Prostate gland (tissue), 2 donors: ENCODE measurements at regions not wholly inside any gene's neighbourhood (a gene's known extent, or its start where the extent isn't known, plus 50 kb on each side); places are given as distances from the start of the nearest gene placed in this dataset.

Experiments
- DNase-seq: peaks from one replicate; pipeline ENCODE4 v3.0.0-alpha.2; 2019; ENCODE audit warnings: low spot score
- H3K27ac ChIP-seq, 2 donors: fragments of 200-600 bp; sonication (generic); 2 replicates each; pipeline ENCODE4 v1.5.1; 2017 to 2019
- H3K27me3 ChIP-seq: fragments of 200-600 bp; sonication (generic); replicated peaks from 2 replicates; pipeline ENCODE4 v1.5.1; 2019; ENCODE audit not compliant: insufficient read depth
- H3K36me3 ChIP-seq, 2 donors: fragments of 200-600 bp; sonication (generic); 1 replicate in 1 of 2; 2 replicates in 1 of 2; pipeline versions ENCODE4 v1.5.1 to v1.8.1; 2017 to 2019
- H3K4me1 ChIP-seq: fragments of 200-600 bp; sonication (generic); replicated peaks from 2 replicates; pipeline ENCODE4 v1.5.1; 2019
- H3K4me3 ChIP-seq, 2 donors: fragments of 200-600 bp; sonication (generic); 2 replicates each; pipeline ENCODE4 v1.5.1; 2017 to 2019
- H3K9me3 ChIP-seq: fragments of 200-600 bp; sonication (generic); 2 replicates; pipeline ENCODE4 v1.5.1; 2017
- POLR2A ChIP-seq: fragments of 450-650 bp; IDR thresholded peaks from one replicate; pipeline ENCODE4 v1.6.1; 2016; ENCODE audit warnings: antibody characterized with exemption, mild to moderate bottlenecking
- POLR2AphosphoS5 ChIP-seq: sonication (generic); formaldehyde crosslinking; IDR thresholded peaks from one replicate; pipeline ENCODE4 v1.6.1; 2017; ENCODE audit warnings: antibody characterized with exemption
- WGBS: methylation state at CpG from one replicate; pipeline ENCODE4 v1.1.5; 2018; 5-methylcytosine and 5-hydroxymethylcytosine counted together
- intact Hi-C: fragments of 100-400 bp; cut with DNase I; formaldehyde crosslinking; loops from one replicate; pipeline ENCODE4 v1.14.2; 2022
- TF ChIP-seq, protein P1 (sequence below), 4 experiments: fragments of 200-600 bp in 2 of 4; fragments of 450-650 bp in 2 of 4; sonication (generic) in 2 of 4; IDR thresholded peaks; 1 replicate in 3 of 4; 2 replicates in 1 of 4; pipeline ENCODE4 v1.5.1; 2016 to 2019; ENCODE audit warnings: antibody characterized with exemption in 4 of 4, mild to moderate bottlenecking in 2 of 4, moderate library complexity in 2 of 4

DNA sequence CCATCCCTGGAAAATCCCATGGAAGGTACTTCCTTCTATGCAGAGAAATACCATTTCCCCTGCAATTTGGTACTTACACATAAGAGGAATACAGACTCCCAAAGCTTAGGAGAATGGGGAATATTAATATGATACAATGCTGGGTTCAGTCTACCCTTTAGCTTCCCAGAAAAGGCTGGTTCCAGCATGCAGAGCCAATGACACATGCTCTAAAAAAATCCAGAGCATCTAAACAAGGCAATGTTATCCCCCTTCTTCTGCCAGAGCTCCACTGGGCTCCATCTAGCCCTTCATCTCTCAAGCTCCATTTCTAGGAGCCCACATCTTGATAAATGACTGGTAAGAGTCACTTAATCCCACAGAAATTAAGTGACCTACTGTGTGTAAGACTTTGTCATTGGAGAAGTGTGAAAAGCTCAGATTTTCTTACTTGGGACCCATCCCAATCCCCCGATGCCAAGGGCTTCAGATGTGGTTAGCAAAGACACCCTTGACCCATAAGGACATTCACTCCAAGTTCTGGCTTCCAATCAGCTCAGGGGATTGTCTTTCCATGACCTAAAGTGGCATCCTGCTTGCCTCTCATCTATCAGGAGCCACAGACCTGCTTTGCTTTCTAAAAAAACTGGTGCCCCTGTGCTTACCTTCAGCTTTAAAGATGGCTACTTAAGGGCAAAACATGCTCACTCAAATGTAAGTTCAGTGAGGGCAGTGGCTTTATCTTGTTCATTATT, 137.5 kb downstream of the UNC5CL start:
- H3K36me3 ChIP-seq = no peaks in the 10 kb centered on the region
- no peaks in the 10 kb centered on the region for H3K27me3 ChIP-seq
- no peak overlapping the region for H3K4me3 ChIP-seq
- H3K27ac ChIP-seq = no peak overlapping the region
- DNase-seq = no peak
- TF ChIP-seq, protein P1, sequence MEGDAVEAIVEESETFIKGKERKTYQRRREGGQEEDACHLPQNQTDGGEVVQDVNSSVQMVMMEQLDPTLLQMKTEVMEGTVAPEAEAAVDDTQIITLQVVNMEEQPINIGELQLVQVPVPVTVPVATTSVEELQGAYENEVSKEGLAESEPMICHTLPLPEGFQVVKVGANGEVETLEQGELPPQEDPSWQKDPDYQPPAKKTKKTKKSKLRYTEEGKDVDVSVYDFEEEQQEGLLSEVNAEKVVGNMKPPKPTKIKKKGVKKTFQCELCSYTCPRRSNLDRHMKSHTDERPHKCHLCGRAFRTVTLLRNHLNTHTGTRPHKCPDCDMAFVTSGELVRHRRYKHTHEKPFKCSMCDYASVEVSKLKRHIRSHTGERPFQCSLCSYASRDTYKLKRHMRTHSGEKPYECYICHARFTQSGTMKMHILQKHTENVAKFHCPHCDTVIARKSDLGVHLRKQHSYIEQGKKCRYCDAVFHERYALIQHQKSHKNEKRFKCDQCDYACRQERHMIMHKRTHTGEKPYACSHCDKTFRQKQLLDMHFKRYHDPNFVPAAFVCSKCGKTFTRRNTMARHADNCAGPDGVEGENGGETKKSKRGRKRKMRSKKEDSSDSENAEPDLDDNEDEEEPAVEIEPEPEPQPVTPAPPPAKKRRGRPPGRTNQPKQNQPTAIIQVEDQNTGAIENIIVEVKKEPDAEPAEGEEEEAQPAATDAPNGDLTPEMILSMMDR (IDR thresholded peaks at IDR 0.05) = no peak
- TF ChIP-seq POLR2AphosphoS5 (no peak), POLR2A (no peak)
- intact Hi-C loops = no loop called here
- 100% methylated on average over 1 of the region's 1 CpG for WGBS
- no peaks in the 10 kb centered on the region for H3K4me1 ChIP-seq
- no peaks in the 10 kb centered on the region for H3K9me3 ChIP-seq

DNA sequence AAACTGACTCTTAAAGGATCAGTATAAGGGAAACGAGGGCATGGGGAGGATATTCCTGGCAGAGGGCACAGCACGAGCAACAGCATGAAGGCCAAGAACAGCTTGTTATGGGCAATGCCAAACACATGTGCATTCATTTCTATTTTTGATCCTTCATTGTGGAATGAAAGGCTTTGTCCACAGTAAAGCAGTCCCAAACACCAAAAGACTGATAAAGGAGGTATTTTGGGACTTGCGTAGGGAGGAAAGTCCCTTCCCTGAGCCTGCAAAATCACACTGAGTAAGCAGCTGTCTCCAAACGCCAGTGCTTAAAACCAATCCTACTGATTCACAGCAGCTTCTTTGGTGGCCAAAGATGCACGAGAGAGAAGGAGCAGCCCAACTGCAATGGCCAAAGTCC, 138.2 kb downstream of the UNC5CL start:
- no peaks in the 10 kb centered on the region for H3K27me3 ChIP-seq
- H3K36me3 ChIP-seq = no peaks in the 10 kb centered on the region
- 60% methylated on average over 5 of the region's 5 CpGs for WGBS
- no peak overlapping the region for H3K27ac ChIP-seq
- no peaks in the 10 kb centered on the region for H3K9me3 ChIP-seq
- intact Hi-C loops = no loop called here
- H3K4me1 ChIP-seq = no peaks in the 10 kb centered on the region
- TF ChIP-seq POLR2AphosphoS5 (no peak), POLR2A (no peak)
- TF ChIP-seq, protein P1 (IDR thresholded peaks at IDR 0.05) = no peak
- no peak for DNase-seq
- no peak overlapping the region for H3K4me3 ChIP-seq

DNA sequence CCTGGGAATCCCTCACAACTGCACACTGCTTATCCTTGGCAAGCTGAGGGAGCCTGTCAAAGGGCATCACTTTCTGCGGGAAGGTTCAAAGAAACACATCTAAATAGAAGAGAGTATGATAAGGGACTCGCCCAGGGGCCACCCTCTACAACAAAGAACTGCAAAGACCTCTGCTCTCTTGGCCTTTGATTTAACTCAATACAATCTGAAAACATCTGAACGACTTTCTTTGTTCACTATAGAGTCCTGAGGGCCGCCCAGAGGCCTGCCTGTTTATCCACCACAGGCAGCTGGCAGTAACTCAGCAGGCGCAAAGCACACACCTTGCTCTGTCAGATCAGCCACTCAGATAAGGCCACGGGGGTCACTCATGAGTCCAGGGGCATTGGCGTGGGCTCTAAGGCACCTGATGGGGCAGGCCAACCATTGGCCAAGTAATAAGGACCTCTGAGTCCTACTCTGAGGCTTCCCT, 139.3 kb downstream of the UNC5CL start:
- DNase-seq = no peak
- intact Hi-C loops = loop anchor here (10.0 kb wide), 1 partner anchor 125 kb away; no protein-coding TSS in a partner anchor
- Histone ChIP-seq H3K27ac (no peak overlapping the region), H3K4me1 (no peaks in the 10 kb centered on the region), H3K9me3 (no peaks in the 10 kb centered on the region), H3K27me3 (no peaks in the 10 kb centered on the region), H3K36me3 (no peaks in the 10 kb centered on the region), H3K4me3 (no peak overlapping the region)
- TF ChIP-seq POLR2AphosphoS5 (no peak), POLR2A (no peak)
- TF ChIP-seq, protein P1 (IDR thresholded peaks at IDR 0.05) = no peak
- WGBS = 73% methylated on average over 7 of the region's 7 CpGs

DNA sequence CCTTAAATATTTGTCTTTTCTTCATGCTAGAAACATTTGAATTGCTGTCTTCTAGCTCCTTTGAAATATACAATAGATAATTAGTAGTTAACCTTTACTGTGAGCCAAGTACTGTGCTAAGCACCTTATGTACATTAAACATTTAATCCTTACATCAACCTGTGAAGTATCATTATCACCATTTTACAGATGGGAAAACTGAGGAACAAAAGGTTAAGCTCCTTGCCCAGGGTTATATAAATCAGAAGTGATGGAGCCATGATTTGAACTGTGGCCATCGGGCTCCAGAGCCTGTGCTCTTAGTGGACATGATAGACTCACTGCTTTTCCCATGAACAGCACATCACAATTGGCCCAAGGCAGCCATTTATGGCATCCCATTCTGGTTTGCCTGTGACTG, 140.9 kb downstream of the UNC5CL start:
- Histone ChIP-seq H3K36me3 (no peaks in the 10 kb centered on the region), H3K27ac (no peak overlapping the region), H3K27me3 (no peaks in the 10 kb centered on the region), H3K4me1 (no peaks in the 10 kb centered on the region), H3K4me3 (no peak overlapping the region), H3K9me3 (no peaks in the 10 kb centered on the region)
- TF ChIP-seq POLR2AphosphoS5 (no peak), POLR2A (no peak)
- TF ChIP-seq, protein P1 (IDR thresholded peaks at IDR 0.05) = no peak
- WGBS = 87% methylated on average over 1 of the region's 1 CpG
- no peak for DNase-seq
- intact Hi-C loops = loop anchor here (10.0 kb wide), 1 partner anchor 127 kb away; no protein-coding TSS in a partner anchor
